Mammary epithelial cell (primary cell): ENCODE measurements at regions not wholly inside any gene's neighbourhood (a gene's known extent, or its start where the extent isn't known, plus 50 kb on each side); places are given as distances from the start of the nearest gene placed in this dataset.

Source experiments
- CTCF ChIP-seq, 2 donors: IDR thresholded peaks in 1 of 2; conservative IDR thresholded peaks in 1 of 2; 2 replicates each; pipeline ENCODE4 v1.5.1; 2011 to 2012; ENCODE audit warnings: inconsistent platforms in 2 of 2, low read length in 2 of 2, mild to moderate bottlenecking in 2 of 2, control low read depth in 1 of 2, low read depth in 1 of 2; ENCODE audit not compliant: insufficient read depth in 1 of 2; ENCODE audit errors: extremely low read depth in 1 of 2
- EZH2 ChIP-seq: IDR thresholded peaks from 2 replicates; pipeline ENCODE4 v1.6.1; 2012; ENCODE audit warnings: low read length, inconsistent platforms, borderline replicate concordance

GRCh38 chr1:228870041-228870713 lies 134.9 kb downstream of the RHOU start:
- TF ChIP-seq CTCF (conservative IDR thresholded peaks at IDR 0.05 in 1 of 2, IDR thresholded peaks at IDR 0.05 in 1 of 2; ENCODE audit: extremely low read depth in 1 of 2, insufficient read depth in 1 of 2, low read depth in 1 of 2, low read length in 2 of 2), result no peak
- TF ChIP-seq EZH2, result no peak
